Suprapubic skin (tissue), 4 donors: ENCODE measurements at regions not wholly inside any gene's neighbourhood (a gene's known extent, or its start where the extent isn't known, plus 50 kb on each side); places are given as distances from the start of the nearest gene placed in this dataset.

ENCODE experiments used
- DNase-seq, 2 donors: peaks; one replicate each; pipeline ENCODE4 v3.0.0-alpha.2; 2019; ENCODE audit warnings: low spot score in 2 of 2
- H3K27ac ChIP-seq: fragments of 200-600 bp; sonication (generic); one replicate; pipeline ENCODE4 v1.5.1; 2019
- H3K27me3 ChIP-seq: fragments of 200-600 bp; sonication (generic); one replicate; pipeline ENCODE4 v1.5.1; 2019
- H3K36me3 ChIP-seq: fragments of 200-600 bp; sonication (generic); one replicate; pipeline ENCODE4 v1.5.1; 2019
- H3K4me1 ChIP-seq: fragments of 200-600 bp; sonication (generic); one replicate; pipeline ENCODE4 v1.5.1; 2019
- H3K4me3 ChIP-seq: fragments of 200-600 bp; sonication (generic); one replicate; pipeline ENCODE4 v1.5.1; 2019; ENCODE audit warnings: mild to moderate bottlenecking
- H3K9me3 ChIP-seq: fragments of 200-600 bp; sonication (generic); one replicate; pipeline ENCODE4 v1.5.1; 2019
- CTCF ChIP-seq, 2 donors: fragments of 200-600 bp in 1 of 2; fragments of 450-650 bp in 1 of 2; sonication (generic) in 1 of 2; IDR thresholded peaks; one replicate each; pipeline ENCODE4 v1.5.1; 2016 to 2019; ENCODE audit warnings: antibody characterized with exemption in 2 of 2, mild to moderate bottlenecking in 1 of 2, moderate library complexity in 1 of 2
- EP300 ChIP-seq: sonication (generic); formaldehyde crosslinking; IDR thresholded peaks from one replicate; pipeline ENCODE4 v1.6.1; 2017; ENCODE audit warnings: antibody characterized with exemption
- POLR2A ChIP-seq, 2 donors: fragments of 450-650 bp; IDR thresholded peaks; one replicate each; pipeline ENCODE4 v1.6.1; 2017; ENCODE audit warnings: antibody characterized with exemption in 2 of 2, mild to moderate bottlenecking in 2 of 2, moderate library complexity in 2 of 2
- POLR2AphosphoS5 ChIP-seq, 3 donors: sonication (generic); formaldehyde crosslinking; IDR thresholded peaks; one replicate each; pipeline ENCODE4 v1.6.1; 2017; ENCODE audit warnings: antibody characterized with exemption in 3 of 3
- WGBS: methylation state at CpG from one replicate; pipeline ENCODE4 v1.1.5; 2018; 5-methylcytosine and 5-hydroxymethylcytosine counted together

GRCh38 chr6:9138936-9139335 is 703.6 kb upstream of the SLC35B3 start:
- Histone ChIP-seq H3K4me3 (no peak overlapping the region), H3K9me3 (no peaks in the 10 kb centered on the region), H3K27me3 (no peaks in the 10 kb centered on the region), H3K27ac (no peak overlapping the region), H3K4me1 (peaks cover 29% of the 10 kb centered on the region), H3K36me3 (no peaks in the 10 kb centered on the region)
- TF ChIP-seq EP300 (no peak), POLR2AphosphoS5 (IDR thresholded peaks at IDR 0.05) (no peak), CTCF (IDR thresholded peaks at IDR 0.05) (no peak), POLR2A (IDR thresholded peaks at IDR 0.05) (no peak)
- WGBS: 37% methylated on average over 5 of the region's 5 CpGs
- DNase-seq: no peak

- 89% methylated on average over 2 of the region's 2 CpGs for WGBS
These were observed 700.9 kb upstream of the SLC35B3 start for GRCh38 chr6:9136141-9136822.

GRCh38 chr6:9131616-9132015 is 696.3 kb upstream of the SLC35B3 start:
- 30% methylated on average over 8 of the region's 8 CpGs for WGBS
- DNase-seq: no peak

More at GRCh38 chr6:9136141-9136822, 700.9 kb upstream of the SLC35B3 start:
- no peak for TF ChIP-seq POLR2A (IDR thresholded peaks at IDR 0.05)
- TF ChIP-seq EP300: no peak
- no peak for TF ChIP-seq CTCF (IDR thresholded peaks at IDR 0.05)
- TF ChIP-seq POLR2AphosphoS5 (IDR thresholded peaks at IDR 0.05): no peak
- H3K4me1 ChIP-seq: peaks cover 27% of the 10 kb centered on the region
- H3K27me3 ChIP-seq: no peaks in the 10 kb centered on the region
- no peak overlapping the region for H3K27ac ChIP-seq
- no peak overlapping the region for H3K4me3 ChIP-seq
- H3K9me3 ChIP-seq: no peaks in the 10 kb centered on the region
- H3K36me3 ChIP-seq: no peaks in the 10 kb centered on the region
- DNase-seq: no peak

GRCh38 chr6:9131201-9131600 is 695.9 kb upstream of the SLC35B3 start:
- DNase-seq: no peak
- Histone ChIP-seq H3K4me3 (no peak overlapping the region), H3K27me3 (no peaks in the 10 kb centered on the region), H3K36me3 (no peaks in the 10 kb centered on the region), H3K27ac (no peak overlapping the region), H3K9me3 (no peaks in the 10 kb centered on the region), H3K4me1 (no peaks in the 10 kb centered on the region)
- TF ChIP-seq CTCF (IDR thresholded peaks at IDR 0.05): no peak
- TF ChIP-seq EP300: no peak
- TF ChIP-seq POLR2AphosphoS5 (IDR thresholded peaks at IDR 0.05): no peak
- TF ChIP-seq POLR2A (IDR thresholded peaks at IDR 0.05): no peak
- WGBS: 19% methylated on average over 3 of the region's 3 CpGs

More at GRCh38 chr6:9131616-9132015, 696.3 kb upstream of the SLC35B3 start:
- no peak overlapping the region for H3K27ac ChIP-seq
- no peaks in the 10 kb centered on the region for H3K9me3 ChIP-seq
- TF ChIP-seq POLR2AphosphoS5 (IDR thresholded peaks at IDR 0.05): no peak
- no peak for TF ChIP-seq CTCF (IDR thresholded peaks at IDR 0.05)
- TF ChIP-seq EP300: no peak
- no peak for TF ChIP-seq POLR2A (IDR thresholded peaks at IDR 0.05)
- H3K36me3 ChIP-seq: no peaks in the 10 kb centered on the region
- no peak overlapping the region for H3K4me3 ChIP-seq
- H3K27me3 ChIP-seq: no peaks in the 10 kb centered on the region
- H3K4me1 ChIP-seq: no peaks in the 10 kb centered on the region

- no peak for DNase-seq
- H3K9me3 ChIP-seq: no peaks in the 10 kb centered on the region
- H3K27ac ChIP-seq: no peak overlapping the region
- no peak overlapping the region for H3K4me3 ChIP-seq
- H3K36me3 ChIP-seq: no peaks in the 10 kb centered on the region
- TF ChIP-seq POLR2AphosphoS5 (IDR thresholded peaks at IDR 0.05) (no peak), CTCF (IDR thresholded peaks at IDR 0.05) (no peak), POLR2A (IDR thresholded peaks at IDR 0.05) (no peak), EP300 (no peak)
- H3K4me1 ChIP-seq: no peaks in the 10 kb centered on the region
- 90% methylated on average over 2 of the region's 2 CpGs for WGBS
- no peaks in the 10 kb centered on the region for H3K27me3 ChIP-seq
These were observed 693.6 kb upstream of the SLC35B3 start for GRCh38 chr6:9128970-9129369.
